Spinal cord (tissue), 9 donors: ENCODE measurements at regions not wholly inside any gene's neighbourhood (a gene's known extent, or its start where the extent isn't known, plus 50 kb on each side); places are given as distances from the start of the nearest gene placed in this dataset.
A peak's percentile ranks its signal among the peaks of the same experiment; 100 is the strongest.

Experiments used
- DNase-seq, 6 donors: peaks; one replicate each; pipeline versions ENCODE4 v3.0.0 to v3.0.0-alpha.2; 2013 to 2015; ENCODE audit warnings: low spot score in 6 of 6, low read depth in 4 of 6
- H3K27ac ChIP-seq: one replicate; pipeline ENCODE4 v1.5.1; 2013; ENCODE audit warnings: low read depth, low read length, control low read depth
- H3K27me3 ChIP-seq: one replicate; pipeline ENCODE4 v1.6.1; 2013; ENCODE audit warnings: low read length; ENCODE audit not compliant: control insufficient read depth, insufficient read depth
- H3K36me3 ChIP-seq: one replicate; pipeline ENCODE4 v1.6.1; 2013; ENCODE audit warnings: low read length; ENCODE audit not compliant: control insufficient read depth, insufficient read depth
- H3K4me1 ChIP-seq: one replicate; pipeline ENCODE4 v1.6.1; 2013; ENCODE audit warnings: low read length; ENCODE audit not compliant: control insufficient read depth, insufficient read depth
- H3K4me3 ChIP-seq: one replicate; pipeline ENCODE4 v1.5.1; 2013; ENCODE audit warnings: low read depth, low read length, control low read depth
- H3K9me3 ChIP-seq: one replicate; pipeline ENCODE4 v1.6.1; 2013; ENCODE audit warnings: low read length; ENCODE audit not compliant: control insufficient read depth, insufficient read depth
- WGBS: methylation state at CpG from one replicate; pipeline ENCODE4 v1.1.5; 2013; ENCODE audit warnings: missing lambda C conversion rate; ENCODE audit not compliant: insufficient coverage; 5-methylcytosine and 5-hydroxymethylcytosine counted together
- donor health status: healthy.

GRCh38 chr14:104249706-104250105 is 111.3 kb downstream of the KIF26A start:
- no peak for DNase-seq

GRCh38 chr14:104250175-104250574 is 111.8 kb downstream of the KIF26A start:
- 90% methylated on average over 8 of the region's 8 CpGs for WGBS
- H3K4me3 ChIP-seq: no peak overlapping the region
- H3K27ac ChIP-seq: no peak overlapping the region
- peaks cover 4% of the 10 kb centered on the region for H3K9me3 ChIP-seq
- no peak for DNase-seq
- H3K27me3 ChIP-seq: peaks cover 3% of the 10 kb centered on the region
- no peaks in the 10 kb centered on the region for H3K4me1 ChIP-seq
- no peaks in the 10 kb centered on the region for H3K36me3 ChIP-seq

More at GRCh38 chr14:104249706-104250105, 111.3 kb downstream of the KIF26A start:
- WGBS: 98% methylated on average over 5 of the region's 5 CpGs
- Histone ChIP-seq H3K36me3 (no peaks in the 10 kb centered on the region), H3K9me3 (peaks cover 5% of the 10 kb centered on the region), H3K27me3 (no peaks in the 10 kb centered on the region), H3K4me1 (no peaks in the 10 kb centered on the region), H3K4me3 (no peak overlapping the region), H3K27ac (no peak overlapping the region)

- Histone ChIP-seq H3K9me3 (no peaks in the 10 kb centered on the region), H3K4me1 (no peaks in the 10 kb centered on the region), H3K27me3 (peaks cover 3% of the 10 kb centered on the region), H3K27ac (no peak overlapping the region), H3K4me3 (no peak overlapping the region), H3K36me3 (no peaks in the 10 kb centered on the region)
- WGBS: 84% methylated on average over 20 of the region's 22 CpGs
- DNase-seq: no peak
Measured at GRCh38 chr14:104252256-104253215, 114.1 kb downstream of the KIF26A start.

- H3K4me1 ChIP-seq: no peaks in the 10 kb centered on the region
- WGBS: 92% methylated on average over 18 of the region's 19 CpGs
- DNase-seq: no peak
- no peaks in the 10 kb centered on the region for H3K9me3 ChIP-seq
- H3K4me3 ChIP-seq: no peak overlapping the region
- no peaks in the 10 kb centered on the region for H3K36me3 ChIP-seq
- no peak overlapping the region for H3K27ac ChIP-seq
- H3K27me3 ChIP-seq: peaks cover 3% of the 10 kb centered on the region
Measured at GRCh38 chr14:104253223-104253822, 114.9 kb downstream of the KIF26A start.

GRCh38 chr14:104253901-104254353 is 115.5 kb downstream of the KIF26A start:
- Histone ChIP-seq H3K36me3 (no peaks in the 10 kb centered on the region), H3K27me3 (peaks cover 3% of the 10 kb centered on the region), H3K9me3 (no peaks in the 10 kb centered on the region), H3K4me3 (no peak overlapping the region), H3K27ac (no peak overlapping the region), H3K4me1 (no peaks in the 10 kb centered on the region)
- DNase-seq: no peak
- 76% methylated on average over 11 of the region's 16 CpGs for WGBS

GRCh38 chr14:104254735-104255400 is 116.5 kb downstream of the KIF26A start:
- DNase-seq: peak in 1 of 6 donors; percentile 46
- Histone ChIP-seq H3K36me3 (no peaks in the 10 kb centered on the region), H3K4me3 (no peak overlapping the region), H3K27me3 (peaks cover 3% of the 10 kb centered on the region), H3K27ac (no peak overlapping the region), H3K4me1 (no peaks in the 10 kb centered on the region), H3K9me3 (no peaks in the 10 kb centered on the region)
- 51% methylated on average over 9 of the region's 13 CpGs for WGBS

- Histone ChIP-seq H3K9me3 (no peaks in the 10 kb centered on the region), H3K4me1 (no peaks in the 10 kb centered on the region), H3K4me3 (no peak overlapping the region), H3K36me3 (no peaks in the 10 kb centered on the region), H3K27me3 (peaks cover 3% of the 10 kb centered on the region), H3K27ac (no peak overlapping the region)
- WGBS: 100% methylated on average over 1 of the region's 2 CpGs
- no peak for DNase-seq
Measured at GRCh38 chr14:104256025-104256424, 117.6 kb downstream of the KIF26A start.

GRCh38 chr14:104262515-104263514 is 124.4 kb downstream of the KIF26A start:
- WGBS: 80% methylated on average over 11 of the region's 16 CpGs
- peaks cover 20% of the 10 kb centered on the region for H3K4me1 ChIP-seq
- H3K9me3 ChIP-seq: no peaks in the 10 kb centered on the region
- no peaks in the 10 kb centered on the region for H3K27me3 ChIP-seq
- H3K27ac ChIP-seq: no peak overlapping the region
- no peaks in the 10 kb centered on the region for H3K36me3 ChIP-seq
- DNase-seq: no peak
- H3K4me3 ChIP-seq: no peak overlapping the region
